GM19463 (cell line): ENCODE measurements at regions not wholly inside any gene's neighbourhood (a gene's known extent, or its start where the extent isn't known, plus 50 kb on each side); places are given as distances from the start of the nearest gene placed in this dataset.

Experiments
- ATAC-seq: cut with Tn5 transposase; IDR thresholded peaks from one replicate; pipeline ENCODE4 v1.9.1; 2021; ENCODE audit warnings: mild to moderate bottlenecking, moderate library complexity; ENCODE audit not compliant: unreplicated experiment

GRCh38 chr5:5967373-5967772, 411.0 kb downstream of the MED10 start:
- no peak for ATAC-seq

- no peak for ATAC-seq
These were observed 413.2 kb downstream of the MED10 start for GRCh38 chr5:5965132-5965531.

GRCh38 chr5:5964347-5964746, 414.0 kb downstream of the MED10 start:
- ATAC-seq = no peak

GRCh38 chr5:5957737-5958136, 420.6 kb downstream of the MED10 start:
- ATAC-seq = no peak

GRCh38 chr5:5954275-5954598, 424.1 kb downstream of the MED10 start:
- ATAC-seq = no peak

GRCh38 chr5:5953584-5954274, 424.6 kb downstream of the MED10 start:
- no peak for ATAC-seq

- no peak for ATAC-seq
These were observed 426.4 kb downstream of the MED10 start for GRCh38 chr5:5951953-5952352.

GRCh38 chr5:5950658-5951057, 427.7 kb downstream of the MED10 start:
- ATAC-seq = no peak

- no peak for ATAC-seq
These were observed 436.9 kb downstream of the MED10 start for GRCh38 chr5:5941486-5941885.

GRCh38 chr5:5939759-5940370, 438.5 kb downstream of the MED10 start:
- no peak for ATAC-seq

GRCh38 chr5:5933651-5934050, 444.7 kb downstream of the MED10 start:
- no peak for ATAC-seq

GRCh38 chr5:5932824-5933223, 445.5 kb downstream of the MED10 start:
- ATAC-seq = no peak

- ATAC-seq = no peak
These were observed 447.8 kb downstream of the MED10 start for GRCh38 chr5:5930561-5930960.

- ATAC-seq = no peak
These were observed 448.9 kb downstream of the MED10 start for GRCh38 chr5:5929291-5930020.

GRCh38 chr5:5925191-5925590, 453.2 kb downstream of the MED10 start:
- no peak for ATAC-seq

GRCh38 chr5:5919411-5919810, 458.9 kb downstream of the MED10 start:
- ATAC-seq = no peak

GRCh38 chr5:5906778-5907177, 471.6 kb downstream of the MED10 start:
- ATAC-seq = no peak

- ATAC-seq = no peak
These were observed 473.2 kb downstream of the MED10 start for GRCh38 chr5:5905186-5905585.

GRCh38 chr5:5904113-5904512, 474.2 kb downstream of the MED10 start:
- ATAC-seq = no peak

- ATAC-seq = no peak
These were observed 475.4 kb downstream of the MED10 start for GRCh38 chr5:5902678-5903646.

- no peak for ATAC-seq
These were observed 477.9 kb downstream of the ICE1 start for GRCh38 chr5:5900350-5900749.
